Common myeloid progenitor, CD34-positive (primary cell): ENCODE measurements at regions not wholly inside any gene's neighbourhood (a gene's known extent, or its start where the extent isn't known, plus 50 kb on each side); places are given as distances from the start of the nearest gene placed in this dataset.

Experiments
- CTCF ChIA-PET: fragments of 350-600 bp; sonication (Branson Sonifier 250); formaldehyde crosslinking; loops from one replicate; lab custom pipeline; 2021; ENCODE audit warnings: antibody characterized with exemption; lab: Charles Lee
- POLR2A ChIA-PET: fragments of 350-600 bp; sonication (Branson Sonifier 250); formaldehyde crosslinking; loops from one replicate; lab custom pipeline; 2021; ENCODE audit warnings: antibody characterized with exemption; lab: Charles Lee
- DNase-seq, 3 donors: peaks; one replicate each; pipeline versions ENCODE4 v3.0.0 to v3.0.0-alpha.2; 2013
- H3K27ac ChIP-seq, 2 experiments: 1 replicate in 1 of 2; 2 replicates in 1 of 2; pipeline ENCODE4 v1.7.0; 2013; ENCODE audit warnings: inconsistent platforms in 2 of 2, low read length in 2 of 2, mild to moderate bottlenecking in 2 of 2, low read depth in 1 of 2, moderate library complexity in 1 of 2; ENCODE audit not compliant: severe bottlenecking in 2 of 2, insufficient read depth in 1 of 2, poor library complexity in 1 of 2
- H3K27me3 ChIP-seq, 5 experiments: replicated peaks in 2 of 5; 1 replicate in 3 of 5; 2 replicates in 2 of 5; pipeline versions ENCODE4 v1.6.1 to v1.7.0; 2013; ENCODE audit warnings: low read length in 4 of 5, mild to moderate bottlenecking in 2 of 5, moderate library complexity in 2 of 5, inconsistent platforms in 1 of 5; ENCODE audit not compliant: insufficient read depth in 5 of 5, control insufficient read depth in 4 of 5
- H3K36me3 ChIP-seq, 4 experiments: 1 replicate in 2 of 4; 2 replicates in 2 of 4; pipeline versions ENCODE4 v1.6.1 to v1.7.0; 2013; ENCODE audit warnings: low read length in 3 of 4, control low read depth in 1 of 4, mild to moderate bottlenecking in 1 of 4; ENCODE audit not compliant: control insufficient read depth in 4 of 4, insufficient read depth in 4 of 4
- H3K4me1 ChIP-seq, 4 experiments: 1 replicate in 3 of 4; 2 replicates in 1 of 4; pipeline versions ENCODE4 v1.6.1 to v1.7.1; 2013; ENCODE audit warnings: low read length in 3 of 4, mild to moderate bottlenecking in 3 of 4, control low read depth in 1 of 4, inconsistent platforms in 1 of 4, moderate library complexity in 1 of 4; ENCODE audit not compliant: control insufficient read depth in 4 of 4, insufficient read depth in 4 of 4; ENCODE audit errors: control extremely low read depth in 1 of 4
- H3K4me3 ChIP-seq, 7 experiments: 1 replicate in 4 of 7; 2 replicates in 3 of 7; pipeline versions ENCODE4 v1.5.1 to v1.7.0; 2013; ENCODE audit warnings: mild to moderate bottlenecking in 7 of 7, low read length in 6 of 7, moderate library complexity in 6 of 7, inconsistent platforms in 2 of 7, low read depth in 2 of 7, control low read depth in 1 of 7; ENCODE audit not compliant: insufficient read depth in 4 of 7, control insufficient read depth in 1 of 7; ENCODE audit errors: extremely low read depth in 1 of 7
- H3K9me3 ChIP-seq, 5 experiments: 1 replicate in 4 of 5; 2 replicates in 1 of 5; pipeline versions ENCODE4 v1.6.1 to v1.7.1; 2013; ENCODE audit warnings: low read length in 4 of 5, mild to moderate bottlenecking in 2 of 5, inconsistent platforms in 1 of 5, low read depth in 1 of 5, moderate library complexity in 1 of 5; ENCODE audit not compliant: control insufficient read depth in 4 of 5, insufficient read depth in 2 of 5; ENCODE audit errors: control extremely low read depth in 1 of 5
- WGBS: methylation state at CpG from one replicate; pipeline ENCODE4 v1.1.5; 2013; ENCODE audit not compliant: insufficient coverage; 5-methylcytosine and 5-hydroxymethylcytosine counted together

GRCh38 chr17:31597646-31598398 is 206.3 kb downstream of the RAB11FIP4 start:
- Histone ChIP-seq H3K4me3 (no peak overlapping the region), H3K4me1 (peaks cover 0 to 39% (median 25%) of the 10 kb centered on the region in 4 experiments), H3K27ac (no peak overlapping the region), H3K9me3 (no peaks in the 10 kb centered on the region), H3K36me3 (no peaks in the 10 kb centered on the region), H3K27me3 (no peaks in the 10 kb centered on the region)
- DNase-seq = no peak
- POLR2A ChIA-PET = no interaction called here
- 100% methylated on average over 7 of the region's 10 CpGs for WGBS
- CTCF ChIA-PET = interaction anchor here (0.8 to 1.5 kb wide), 3 partner anchors 10 to 248 kb away, joined by 3 to 5 read pairs (median 3); no protein-coding TSS in a partner anchor

- ChIA-PET POLR2A (no interaction called here), CTCF (interaction anchor here (0.8 to 1.5 kb wide), 2 partner anchors 8 to 15 kb away, joined by 3 to 5 read pairs; no protein-coding TSS in a partner anchor)
- H3K4me3 ChIP-seq = no peak overlapping the region
- peaks cover 0 to 39% (median 25%) of the 10 kb centered on the region in 4 experiments for H3K4me1 ChIP-seq
- H3K9me3 ChIP-seq = no peaks in the 10 kb centered on the region
- H3K27me3 ChIP-seq = no peaks in the 10 kb centered on the region
- 36% methylated on average over 11 of the region's 16 CpGs for WGBS
- H3K27ac ChIP-seq = peak overlapping the region in 1 of 2 experiments; percentile 30
- peak; percentile 27 to 88 (median 83) for DNase-seq
- no peaks in the 10 kb centered on the region for H3K36me3 ChIP-seq
Measured at GRCh38 chr17:31596382-31597323, 205.2 kb downstream of the RAB11FIP4 start.

- no peak overlapping the region for H3K4me3 ChIP-seq
- H3K36me3 ChIP-seq = no peaks in the 10 kb centered on the region
- H3K27me3 ChIP-seq = no peaks in the 10 kb centered on the region
- ChIA-PET CTCF (no interaction called here), POLR2A (no interaction called here)
- no peaks in the 10 kb centered on the region for H3K9me3 ChIP-seq
- WGBS = 98% methylated on average over 8 of the region's 10 CpGs
- H3K27ac ChIP-seq = peak overlapping the region in 1 of 2 experiments; percentile 30
- DNase-seq = no peak
- peaks cover 0 to 39% (median 25%) of the 10 kb centered on the region in 4 experiments for H3K4me1 ChIP-seq
Measured at GRCh38 chr17:31595666-31596381, 204.3 kb downstream of the RAB11FIP4 start.

- H3K4me3 ChIP-seq = no peak overlapping the region
- WGBS = 100% methylated on average over 1 of the region's 2 CpGs
- DNase-seq = no peak
- no peaks in the 10 kb centered on the region for H3K36me3 ChIP-seq
- H3K4me1 ChIP-seq = peaks cover 0 to 39% (median 25%) of the 10 kb centered on the region in 4 experiments
- H3K27me3 ChIP-seq = no peaks in the 10 kb centered on the region
- CTCF ChIA-PET = no interaction called here
- H3K27ac ChIP-seq = no peak overlapping the region
- POLR2A ChIA-PET = interaction anchor here (0.6 kb wide), 1 partner anchor 58 kb away, joined by 8 read pairs; no protein-coding TSS in a partner anchor
- no peaks in the 10 kb centered on the region for H3K9me3 ChIP-seq
Measured at GRCh38 chr17:31595076-31595475, 203.6 kb downstream of the RAB11FIP4 start.

GRCh38 chr17:31594416-31594815 is 202.9 kb downstream of the RAB11FIP4 start:
- ChIA-PET POLR2A (no interaction called here), CTCF (no interaction called here)
- no peak overlapping the region for H3K27ac ChIP-seq
- H3K36me3 ChIP-seq = no peaks in the 10 kb centered on the region
- H3K4me1 ChIP-seq = peaks cover 0 to 39% (median 25%) of the 10 kb centered on the region in 4 experiments
- no peaks in the 10 kb centered on the region for H3K9me3 ChIP-seq
- H3K27me3 ChIP-seq = no peaks in the 10 kb centered on the region
- 100% methylated on average over 3 of the region's 3 CpGs for WGBS
- DNase-seq = no peak
- H3K4me3 ChIP-seq = no peak overlapping the region

GRCh38 chr17:31593806-31594205 is 202.3 kb downstream of the RAB11FIP4 start:
- no peak overlapping the region for H3K27ac ChIP-seq
- no peak for DNase-seq
- no peaks in the 10 kb centered on the region for H3K9me3 ChIP-seq
- no peak overlapping the region for H3K4me3 ChIP-seq
- 100% methylated on average over 6 of the region's 7 CpGs for WGBS
- H3K27me3 ChIP-seq = no peaks in the 10 kb centered on the region
- H3K36me3 ChIP-seq = no peaks in the 10 kb centered on the region
- H3K4me1 ChIP-seq = peaks cover 0 to 39% (median 25%) of the 10 kb centered on the region in 4 experiments
- ChIA-PET POLR2A (no interaction called here), CTCF (no interaction called here)
